Renal cortex interstitium (tissue), 11 donors: ENCODE measurements at regions not wholly inside any gene's neighbourhood (a gene's known extent, or its start where the extent isn't known, plus 50 kb on each side); places are given as distances from the start of the nearest gene placed in this dataset.
"Not testable (repeated sequence)": the region's sequence is repeated elsewhere in the genome, so short reads cannot be mapped to it uniquely, and the experiment has no call there.

Experiments used
- DNase-seq, 11 donors: peaks; one replicate each; pipeline ENCODE4 v3.0.0-alpha.2; 2013; ENCODE audit warnings: low read depth in 9 of 11, low spot score in 4 of 11; ENCODE audit errors: extremely low read depth in 1 of 11

DNA sequence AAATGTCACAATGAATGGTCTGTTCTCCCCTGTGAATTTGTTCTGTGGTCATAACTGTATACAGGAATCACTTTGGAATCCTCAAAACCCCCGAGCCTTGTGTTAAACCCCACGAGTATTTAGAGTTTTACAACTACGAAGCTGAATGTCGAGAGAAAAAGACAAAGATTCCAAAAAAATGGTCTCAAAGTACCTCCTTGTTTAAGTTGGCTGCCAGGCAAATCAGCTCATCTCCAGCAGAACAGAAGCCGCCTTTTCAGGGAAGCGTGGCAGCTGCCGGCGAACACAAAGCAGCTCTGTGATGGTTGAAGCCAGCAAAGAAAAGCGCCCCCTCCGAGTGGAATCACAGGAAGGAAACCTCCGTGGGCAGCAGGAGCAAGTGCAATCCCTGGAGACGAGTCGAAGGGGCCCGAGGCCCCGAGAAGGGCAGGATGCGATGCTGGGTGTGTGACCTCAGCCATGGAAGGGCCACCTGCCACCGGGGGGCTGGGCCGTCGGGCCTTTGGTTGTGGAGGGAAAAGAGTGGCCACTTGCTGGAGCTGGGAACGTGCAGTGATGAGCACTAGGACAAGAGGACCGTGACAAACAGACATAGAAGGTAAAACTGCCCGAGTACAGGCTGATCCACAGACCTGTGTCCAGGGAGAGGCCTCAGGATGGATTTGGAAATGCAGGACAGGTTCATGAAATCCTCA, 706.4 kb downstream of the SEMA5A start:
- no peak for DNase-seq

DNA sequence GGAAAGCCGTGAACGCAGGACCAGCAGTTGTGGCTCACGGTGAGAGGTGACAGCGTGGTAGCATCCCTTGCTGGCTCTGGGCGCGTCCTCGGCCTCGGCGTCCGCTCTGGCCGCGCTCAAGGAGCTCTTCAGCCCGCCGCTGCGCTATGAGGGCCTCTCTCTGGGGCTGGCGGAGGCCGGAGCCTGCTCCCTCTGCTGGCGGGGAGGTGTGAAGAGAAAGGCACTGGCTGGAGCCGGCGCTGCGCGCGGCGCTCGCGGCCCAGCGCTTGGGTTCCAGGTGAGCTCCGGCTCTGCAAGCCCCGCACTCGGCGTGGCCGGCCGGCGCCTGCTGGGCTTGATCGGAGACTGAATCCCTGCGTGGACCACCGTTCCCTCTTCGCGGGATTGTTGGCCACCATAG, 705.6 kb downstream of the SEMA5A start:
- no peak for DNase-seq

DNA sequence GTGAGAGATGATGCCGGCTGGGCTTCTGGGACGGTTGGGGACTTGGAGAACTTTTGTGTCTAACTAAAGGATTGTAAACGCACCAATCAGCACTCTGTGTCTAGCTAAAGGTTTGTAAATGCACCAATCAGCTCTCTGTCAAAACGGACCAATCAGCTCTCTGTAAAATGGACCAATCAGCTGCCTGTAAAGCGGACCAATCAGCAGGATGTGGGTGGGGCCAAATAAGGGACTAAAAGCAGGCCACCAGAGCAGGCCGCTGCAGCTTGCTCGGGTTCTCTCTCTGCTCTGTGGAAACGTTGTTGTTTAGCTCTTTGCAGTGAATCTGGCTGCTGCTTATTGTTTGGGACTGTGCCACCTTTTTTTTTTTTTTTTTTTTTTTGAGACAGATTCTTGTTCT, 705.1 kb downstream of the SEMA5A start:
- DNase-seq, result not testable (repeated sequence)

DNA sequence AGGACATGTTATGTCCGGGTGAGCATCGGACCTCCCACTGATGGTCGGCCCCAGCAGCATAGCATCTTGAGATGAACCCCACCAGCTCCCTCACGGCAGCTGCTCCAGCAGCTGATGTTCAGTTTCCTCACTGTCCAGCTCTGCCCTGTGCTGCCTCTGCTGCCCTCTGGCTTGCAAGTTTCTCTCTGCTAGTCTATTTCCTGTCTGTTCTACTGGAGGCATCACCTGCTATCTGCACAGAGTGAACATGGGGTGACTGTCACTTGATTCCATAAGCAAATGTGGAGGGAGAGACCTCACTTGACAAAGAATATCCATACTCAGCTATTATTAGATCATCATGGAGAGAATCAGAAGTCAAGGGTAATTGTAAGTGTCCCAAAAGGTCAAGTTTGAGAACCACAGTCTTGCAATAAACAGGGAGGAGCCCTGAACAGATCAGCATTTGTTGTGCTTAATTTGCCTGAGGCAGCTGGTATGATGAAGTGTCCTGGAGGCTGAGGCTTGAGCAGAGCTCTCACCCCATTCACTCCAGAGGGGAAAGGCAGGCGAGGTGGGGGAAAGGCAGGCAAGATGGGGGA, 702.8 kb downstream of the SEMA5A start:
- no peak for DNase-seq

DNA sequence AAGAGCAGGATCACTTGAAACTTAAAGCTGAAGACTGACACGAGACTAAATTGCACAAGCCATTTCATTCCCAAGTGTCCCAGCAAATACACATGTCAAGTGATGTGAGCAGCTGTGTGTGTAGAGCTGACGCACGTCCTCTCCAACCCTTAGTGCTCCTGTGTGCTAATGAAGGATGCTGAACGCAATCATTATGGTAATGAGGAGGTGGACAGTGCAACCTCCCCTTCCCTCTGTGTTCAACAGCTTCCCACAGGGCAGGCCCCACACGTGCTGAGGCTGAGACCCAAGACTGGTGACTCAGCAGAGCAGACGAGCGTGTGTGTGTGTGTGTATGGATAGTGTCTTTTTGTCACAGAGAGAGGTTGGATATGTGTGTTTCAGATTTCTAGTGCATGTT, 702.1 kb downstream of the SEMA5A start:
- no peak for DNase-seq

DNA sequence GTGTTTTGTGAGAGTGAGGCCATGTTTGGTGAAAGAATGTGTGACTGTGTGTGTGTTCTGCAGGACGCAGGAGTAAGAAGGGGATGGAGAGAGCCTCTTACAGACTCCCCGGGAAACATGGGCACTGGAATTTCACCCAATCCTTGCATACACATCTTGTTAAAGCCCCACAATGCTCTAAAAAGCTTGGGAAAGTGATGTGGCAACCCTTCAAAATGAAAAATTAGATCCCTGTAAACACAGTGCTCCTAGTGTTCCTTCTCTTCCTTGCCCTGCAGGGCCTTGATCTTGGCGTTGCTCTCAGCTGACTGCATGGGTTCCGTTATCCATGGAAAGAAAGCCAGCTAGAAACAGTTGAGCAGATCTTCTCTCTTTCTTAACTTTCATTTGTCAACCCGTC, 701.7 kb downstream of the SEMA5A start:
- no peak for DNase-seq

DNA sequence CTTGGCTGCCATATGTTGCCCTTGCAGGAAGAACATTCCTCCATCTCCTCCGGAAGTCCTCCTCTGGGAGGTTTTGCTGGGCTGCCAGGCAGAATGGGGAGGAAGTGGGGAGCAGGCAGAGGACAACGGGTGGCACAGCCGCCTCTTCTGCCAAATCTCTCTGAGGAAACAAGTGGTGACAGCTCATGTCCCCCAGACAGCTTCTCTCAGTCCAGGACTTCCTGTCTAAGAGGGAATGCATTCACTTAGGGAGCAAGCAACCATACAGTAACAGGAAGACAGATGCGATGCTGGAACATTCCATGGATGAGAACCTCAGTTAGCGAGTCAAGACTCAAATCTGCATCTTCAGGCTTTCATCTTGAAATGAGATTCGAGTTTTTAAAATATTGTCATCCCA, 701.0 kb downstream of the SEMA5A start:
- DNase-seq, result no peak

DNA sequence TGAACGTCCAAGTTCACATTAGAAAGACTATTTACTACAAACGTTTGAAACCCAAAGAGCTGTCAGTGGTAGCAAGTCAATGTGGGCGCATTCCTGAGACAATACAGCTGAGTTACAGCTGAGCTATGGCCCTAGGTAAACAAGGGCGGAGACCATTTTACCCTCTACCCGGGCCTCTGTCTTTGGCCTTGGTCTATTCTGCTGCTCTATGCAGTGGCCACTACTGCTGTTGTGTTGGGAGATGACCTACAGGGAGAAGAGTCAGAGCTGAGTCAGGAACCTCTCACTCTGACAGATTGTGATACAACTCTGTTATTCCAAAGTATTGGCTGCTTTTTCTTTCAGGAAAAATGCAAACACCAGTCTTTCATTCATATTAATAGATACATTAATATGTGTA, 700.6 kb downstream of the SEMA5A start:
- no peak for DNase-seq

DNA sequence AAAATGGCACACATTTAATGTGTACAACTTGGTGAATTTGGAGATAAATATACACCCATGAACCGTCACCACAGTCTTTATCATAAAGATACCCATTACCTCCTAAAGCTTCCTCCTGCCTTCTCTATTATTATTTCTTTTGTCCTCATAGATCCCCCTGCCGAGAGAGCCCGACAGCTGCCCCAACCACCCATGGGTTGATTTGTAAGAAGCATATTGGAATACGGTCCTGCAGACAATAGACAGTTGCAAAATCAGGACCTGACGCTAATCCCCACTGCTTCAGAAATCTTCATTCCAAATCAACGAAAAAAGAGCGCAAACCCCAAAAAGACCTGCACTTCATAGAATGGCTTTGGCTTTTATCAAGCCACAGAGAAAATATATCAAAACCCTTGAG, 697.5 kb downstream of the SEMA5A start:
- no peak for DNase-seq

DNA sequence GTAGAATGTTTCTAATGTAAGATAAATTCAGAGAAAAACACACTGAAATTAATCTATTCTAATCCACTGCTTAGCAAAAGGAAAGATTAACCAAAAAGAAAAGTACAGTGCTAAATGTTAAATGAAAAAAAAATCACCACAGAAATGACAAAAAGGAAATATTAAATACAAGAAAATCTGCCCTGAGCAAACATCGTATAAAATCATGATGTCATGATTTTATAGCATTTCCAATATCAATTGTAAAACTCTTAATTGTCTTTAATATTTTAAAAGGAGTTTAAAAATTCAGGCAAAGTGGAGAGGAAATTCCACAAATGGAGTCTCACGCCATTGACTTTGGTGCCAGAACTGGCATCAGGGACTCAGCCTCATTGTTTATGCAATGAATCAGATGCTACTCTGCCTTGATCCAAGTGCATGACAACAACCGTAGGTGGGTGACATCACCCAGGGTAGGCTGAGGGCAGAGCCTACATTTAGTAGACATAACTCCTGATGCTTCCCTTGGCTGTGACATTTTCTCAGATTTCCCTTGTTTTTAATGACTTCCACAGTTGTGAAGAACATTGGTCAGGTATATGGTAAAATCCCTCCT, 696.8 kb downstream of the SEMA5A start:
- no peak for DNase-seq

DNA sequence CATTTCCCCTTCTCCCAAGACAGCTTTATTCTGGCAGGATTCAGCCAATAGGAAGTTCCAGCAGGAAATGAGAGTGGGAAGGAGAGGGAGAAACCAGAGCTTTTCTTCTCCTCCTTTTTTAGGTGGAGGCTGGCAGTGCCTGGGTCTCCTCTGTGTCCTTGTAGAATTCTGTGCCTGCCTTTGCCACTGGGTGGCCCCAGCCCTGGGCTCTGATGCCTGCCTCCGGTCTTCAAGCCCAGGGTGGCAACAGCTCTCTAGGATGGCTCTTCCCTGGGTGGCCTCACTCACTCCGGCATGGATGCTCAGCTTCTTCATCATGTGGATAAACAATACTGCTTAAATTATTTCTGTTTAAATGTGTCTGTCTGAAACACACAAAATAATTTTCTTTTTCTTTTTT, 694.8 kb downstream of the SEMA5A start:
- no peak for DNase-seq

DNA sequence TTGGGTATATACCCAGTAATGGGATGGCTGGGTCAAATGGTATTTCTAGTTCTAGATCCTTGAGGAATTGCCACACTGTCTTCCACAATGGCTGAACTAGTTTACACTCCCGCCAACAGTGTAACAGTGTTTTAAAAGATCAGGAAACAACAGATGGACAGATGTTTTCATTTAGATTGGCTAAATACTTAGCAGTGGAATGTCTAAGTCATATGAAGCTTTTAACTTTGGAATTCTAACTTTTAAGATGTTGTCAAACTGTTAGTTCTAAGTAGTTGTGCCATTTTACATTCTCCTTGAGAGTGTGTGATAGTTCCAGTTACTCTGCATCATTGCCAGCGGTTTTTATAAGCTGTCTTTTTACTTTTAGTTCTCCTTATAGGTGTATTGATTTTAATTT, 688.8 kb downstream of the SEMA5A start:
- no peak for DNase-seq

DNA sequence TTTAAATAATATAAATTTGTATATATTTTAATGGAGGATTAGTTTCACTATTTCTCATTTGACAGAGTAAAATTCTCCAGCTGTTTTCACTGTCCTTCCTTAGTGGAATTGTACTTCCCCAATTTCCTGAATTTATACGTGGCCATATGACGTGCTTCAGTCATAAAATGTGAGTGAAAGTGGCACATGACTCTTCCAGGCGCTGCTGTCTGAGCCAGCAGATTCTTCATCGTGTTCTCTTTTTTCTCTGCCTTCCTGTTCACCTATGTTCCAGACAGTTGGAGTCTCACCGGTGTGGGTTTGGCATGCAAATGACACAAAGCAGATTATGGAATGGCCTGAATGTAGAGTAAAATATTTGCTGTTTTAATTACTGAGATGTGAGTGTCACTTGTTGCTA, 684.1 kb downstream of the SEMA5A start:
- DNase-seq, result no peak

DNA sequence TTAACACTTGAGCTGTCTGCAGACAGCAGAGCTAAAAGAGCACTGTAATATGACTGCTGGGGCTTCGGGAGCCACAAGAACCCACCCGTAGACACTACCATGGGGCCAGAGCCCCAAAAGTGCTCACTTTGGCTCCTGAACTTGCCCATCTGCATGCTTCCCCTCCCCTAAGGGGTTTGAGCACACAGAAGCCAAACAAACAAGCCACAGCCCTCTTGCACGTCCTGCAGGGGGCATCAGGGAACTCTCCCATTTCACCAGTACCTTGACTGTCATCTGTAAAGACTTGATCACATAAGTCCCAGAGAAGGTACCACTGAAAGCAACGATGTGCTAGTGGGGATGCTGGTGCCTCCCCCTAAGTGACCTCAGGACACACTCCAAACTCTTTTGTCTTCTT, 681.8 kb downstream of the SEMA5A start:
- no peak for DNase-seq

DNA sequence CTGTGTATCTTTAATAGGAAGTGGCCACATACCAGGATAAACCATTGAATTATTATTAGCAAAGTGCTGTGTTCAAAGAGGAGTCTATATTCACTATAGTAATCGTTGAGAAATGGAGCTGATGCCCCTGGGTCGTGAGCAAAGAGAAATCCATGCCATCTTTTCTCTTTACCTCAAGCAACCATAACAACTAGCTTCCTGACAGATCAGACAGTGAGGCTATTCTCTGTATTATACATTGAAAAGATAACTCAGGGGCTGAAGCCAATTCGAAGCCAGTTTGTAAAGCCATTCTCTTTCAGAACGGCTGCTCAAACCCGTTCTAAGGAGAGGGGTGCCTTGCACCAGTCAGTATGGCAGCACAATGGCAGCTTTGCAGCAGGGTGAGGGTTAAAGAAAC, 680.6 kb downstream of the SEMA5A start:
- DNase-seq, result no peak

DNA sequence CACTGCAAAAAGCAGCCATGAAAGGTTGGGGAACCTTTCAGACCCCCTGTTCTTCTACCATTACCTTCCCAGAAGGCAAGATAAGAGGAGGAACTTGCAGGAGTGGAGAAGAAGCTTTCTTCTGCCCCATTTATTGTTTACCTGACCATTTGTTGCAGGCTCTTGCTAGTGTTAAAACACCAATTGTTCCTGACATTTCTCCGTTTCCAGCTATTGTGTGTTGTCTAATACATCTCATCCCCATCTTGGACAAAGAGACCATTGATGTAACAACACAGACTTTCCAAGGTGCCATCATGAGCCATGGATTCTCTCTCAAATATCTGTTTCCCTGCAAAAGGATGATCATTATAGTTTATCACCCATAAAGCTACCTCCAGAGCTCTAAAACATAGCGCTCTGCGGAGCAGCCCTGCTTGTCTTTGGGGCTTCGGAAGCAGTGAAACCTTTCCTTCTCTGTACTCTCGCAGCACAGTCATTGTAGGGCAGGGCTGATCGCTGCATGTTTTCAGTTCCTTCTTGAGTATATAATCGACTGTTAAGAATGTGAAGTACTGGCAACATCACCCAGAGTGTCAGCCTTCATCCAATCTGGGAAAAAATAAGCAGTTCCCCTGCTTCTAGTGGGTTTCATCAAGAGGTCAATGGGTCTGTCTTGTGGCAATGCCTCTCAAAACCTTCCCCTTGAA, 680.0 kb downstream of the SEMA5A start:
- no peak for DNase-seq

DNA sequence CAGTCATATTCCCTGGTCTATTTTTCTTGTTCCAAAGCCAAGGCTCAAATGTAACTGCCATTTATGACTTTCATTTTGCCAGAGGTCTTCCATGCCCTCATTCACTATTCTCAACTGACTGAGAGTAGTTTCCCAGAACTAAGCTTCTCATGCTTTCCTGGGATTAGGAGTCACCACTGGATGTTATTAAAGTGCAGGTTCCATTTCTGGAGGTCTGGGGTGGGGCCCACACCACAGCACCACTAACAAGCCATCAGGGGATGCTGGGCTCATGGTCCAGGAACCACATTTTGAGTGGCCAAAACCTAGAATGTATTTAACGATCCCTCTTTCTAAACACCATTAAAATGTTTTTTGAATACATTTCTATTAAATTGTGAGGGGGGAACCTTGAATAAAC, 677.6 kb downstream of the SEMA5A start:
- no peak for DNase-seq

DNA sequence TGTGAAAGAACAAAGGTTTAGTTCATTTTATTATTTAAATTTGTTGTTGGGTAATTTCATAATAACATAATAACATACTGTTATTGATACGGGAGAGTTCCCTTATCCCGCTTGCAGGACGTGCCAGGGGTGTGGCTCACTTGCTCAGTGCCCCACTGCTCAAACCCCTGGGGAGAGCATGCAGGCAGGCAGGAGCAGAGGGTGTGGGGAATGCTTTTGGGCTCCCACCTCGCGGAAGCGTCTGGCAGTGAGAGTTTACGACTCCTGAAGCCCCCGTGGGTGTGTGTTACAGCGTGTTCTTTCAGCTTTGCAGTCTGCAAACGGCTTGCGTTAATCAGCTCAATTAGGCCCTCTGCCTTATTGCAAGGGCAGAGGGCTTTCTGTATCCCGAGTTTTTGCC, 675.9 kb downstream of the SEMA5A start:
- DNase-seq, result no peak

DNA sequence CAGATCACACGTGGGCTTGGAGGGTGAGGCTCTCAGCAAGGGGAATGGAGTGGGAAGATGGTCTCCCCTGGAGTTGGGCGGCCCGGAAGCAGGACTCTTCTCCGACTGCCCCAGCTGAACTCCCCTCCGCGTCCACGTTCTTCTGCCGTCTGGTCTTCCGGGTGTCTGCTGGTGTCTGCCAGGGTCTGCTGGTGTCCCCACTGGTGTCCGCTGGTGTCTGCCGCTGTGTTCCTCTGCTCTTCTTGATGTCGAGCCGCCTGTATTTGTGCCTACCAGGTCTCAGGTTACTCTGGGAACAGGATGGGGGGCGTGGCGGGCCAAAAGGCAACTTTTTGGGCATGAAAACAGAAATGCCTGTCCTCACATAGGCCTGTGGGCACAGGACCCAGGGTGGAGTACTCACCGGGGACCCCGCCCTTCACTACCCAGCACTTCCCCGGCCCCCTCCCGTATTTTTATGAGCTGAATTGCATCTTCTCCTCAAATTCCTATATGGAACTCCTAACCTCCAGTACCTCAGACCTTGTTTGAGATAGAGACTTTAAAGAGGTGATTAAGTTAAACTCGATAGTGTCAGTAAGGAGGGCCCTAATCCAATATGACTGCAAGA, 675.4 kb downstream of the SEMA5A start:
- DNase-seq, result no peak

DNA sequence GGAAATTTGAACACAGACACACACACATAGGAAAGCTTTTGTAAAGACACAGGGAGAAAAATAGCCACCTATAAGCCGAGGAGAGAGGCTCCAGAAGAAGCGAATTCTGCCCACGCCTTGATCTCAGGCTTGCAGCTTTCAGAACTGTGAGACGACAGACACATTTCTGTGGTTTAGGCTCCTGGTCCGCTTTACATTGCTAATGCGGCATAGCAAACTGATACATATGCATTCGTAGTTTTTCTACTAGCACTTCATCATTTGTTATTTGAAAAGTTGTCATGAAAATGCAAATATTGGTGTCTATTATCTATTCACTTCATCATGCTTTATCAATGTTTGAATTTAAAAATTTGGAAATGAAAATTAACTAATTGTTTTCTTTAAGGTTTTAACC, 674.9 kb downstream of the SEMA5A start:
- DNase-seq, result no peak
